ENCODE measurements at regions not wholly inside any gene's neighbourhood (a gene's known extent, or its start where the extent isn't known, plus 50 kb on each side); places are given as distances from the start of the nearest gene placed in this dataset.

DNA sequence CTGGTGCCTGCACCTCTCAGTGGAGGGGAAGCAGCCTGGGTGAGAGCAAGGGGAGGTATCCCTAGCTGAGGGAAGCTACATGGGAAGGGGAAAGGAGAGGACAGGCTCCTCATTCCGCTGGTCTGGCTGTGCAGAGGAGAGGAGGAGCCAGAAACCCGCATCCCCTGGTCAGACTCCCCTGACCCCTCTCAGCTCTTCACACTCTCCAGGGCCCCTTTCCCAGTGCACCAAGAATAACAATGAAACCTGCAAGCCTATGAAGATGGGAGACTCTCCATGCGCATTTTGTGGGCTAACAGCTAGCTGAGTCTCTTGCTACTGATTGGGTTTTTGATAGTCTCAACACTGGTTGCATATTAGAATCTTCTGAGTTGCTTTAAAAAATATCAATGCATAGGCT is 319.9 kb upstream of the COBL start:
- Histone ChIP-seq H3K27ac (no peak overlapping the region), H3K4me1 (no peaks in the 10 kb centered on the region), H3K4me3 (no peak overlapping the region), H3K9me3 (no peaks in the 10 kb centered on the region), H3K36me3 (no peaks in the 10 kb centered on the region), H3K27me3 (no peaks in the 10 kb centered on the region)
- no peak for DNase-seq
- TF ChIP-seq EP300 (IDR thresholded peaks at IDR 0.05): no peak
- TF ChIP-seq POLR2A (IDR thresholded peaks at IDR 0.05): no peak
- no peak for TF ChIP-seq POLR2AphosphoS5 (IDR thresholded peaks at IDR 0.05)
- TF ChIP-seq, protein P1, sequence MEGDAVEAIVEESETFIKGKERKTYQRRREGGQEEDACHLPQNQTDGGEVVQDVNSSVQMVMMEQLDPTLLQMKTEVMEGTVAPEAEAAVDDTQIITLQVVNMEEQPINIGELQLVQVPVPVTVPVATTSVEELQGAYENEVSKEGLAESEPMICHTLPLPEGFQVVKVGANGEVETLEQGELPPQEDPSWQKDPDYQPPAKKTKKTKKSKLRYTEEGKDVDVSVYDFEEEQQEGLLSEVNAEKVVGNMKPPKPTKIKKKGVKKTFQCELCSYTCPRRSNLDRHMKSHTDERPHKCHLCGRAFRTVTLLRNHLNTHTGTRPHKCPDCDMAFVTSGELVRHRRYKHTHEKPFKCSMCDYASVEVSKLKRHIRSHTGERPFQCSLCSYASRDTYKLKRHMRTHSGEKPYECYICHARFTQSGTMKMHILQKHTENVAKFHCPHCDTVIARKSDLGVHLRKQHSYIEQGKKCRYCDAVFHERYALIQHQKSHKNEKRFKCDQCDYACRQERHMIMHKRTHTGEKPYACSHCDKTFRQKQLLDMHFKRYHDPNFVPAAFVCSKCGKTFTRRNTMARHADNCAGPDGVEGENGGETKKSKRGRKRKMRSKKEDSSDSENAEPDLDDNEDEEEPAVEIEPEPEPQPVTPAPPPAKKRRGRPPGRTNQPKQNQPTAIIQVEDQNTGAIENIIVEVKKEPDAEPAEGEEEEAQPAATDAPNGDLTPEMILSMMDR (IDR thresholded peaks at IDR 0.05): no peak
- intact Hi-C loops (cut with DNase I): no loop called here
- 75 to 95% methylated on average over 3 of the region's 3 CpGs for WGBS, 2 donors

DNA sequence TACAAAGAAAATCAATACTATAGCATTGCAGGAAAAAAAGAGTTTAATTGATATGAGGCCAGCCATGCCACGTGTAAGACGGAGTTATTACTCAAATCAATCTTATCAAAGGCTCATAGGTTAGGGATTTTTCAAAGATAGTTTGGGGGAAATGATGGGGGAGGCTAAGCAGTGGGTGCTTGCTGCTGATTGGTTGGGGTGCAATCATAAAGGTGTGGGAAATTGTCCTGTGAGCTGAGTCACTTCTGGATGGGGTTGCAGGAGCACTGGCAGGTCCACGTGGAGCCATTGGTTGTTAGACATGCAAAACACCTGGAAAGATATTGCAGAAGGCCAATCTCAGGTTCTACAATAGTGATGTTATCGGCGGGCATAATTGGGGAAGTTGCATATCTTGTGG is 319.2 kb upstream of the COBL start:
- no peaks in the 10 kb centered on the region for H3K9me3 ChIP-seq

DNA sequence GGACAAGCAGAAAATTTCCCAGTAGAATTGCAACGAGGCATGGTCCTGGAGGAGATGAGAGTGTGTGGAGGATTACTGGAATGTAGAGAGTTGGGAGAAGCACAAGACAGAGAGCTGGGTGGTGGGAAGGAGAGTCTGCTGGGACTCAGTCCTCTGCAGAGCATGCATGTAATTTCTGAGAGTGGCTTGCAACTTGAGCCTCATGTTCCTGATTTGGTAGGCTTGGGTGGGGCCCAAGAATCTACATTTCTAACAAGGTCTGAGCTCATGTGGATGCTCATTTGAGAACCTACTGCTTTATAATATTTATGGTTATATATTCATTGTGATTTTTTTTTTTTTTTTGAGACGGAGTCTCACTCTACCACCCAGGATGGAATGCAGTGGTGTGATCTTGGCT is 317.9 kb upstream of the COBL start:
- intact Hi-C loops (cut with DNase I): no loop called here
- no peaks in the 10 kb centered on the region for H3K27me3 ChIP-seq
- H3K27ac ChIP-seq: no peak overlapping the region
- no peaks in the 10 kb centered on the region for H3K9me3 ChIP-seq
- WGBS, 2 donors: 74 to 86% methylated on average over 2 of the region's 2 CpGs
- no peaks in the 10 kb centered on the region for H3K4me1 ChIP-seq
- no peaks in the 10 kb centered on the region for H3K36me3 ChIP-seq
- no peak overlapping the region for H3K4me3 ChIP-seq
- no peak for DNase-seq
- TF ChIP-seq POLR2A (IDR thresholded peaks at IDR 0.05) (no peak), EP300 (IDR thresholded peaks at IDR 0.05) (no peak)
- TF ChIP-seq, protein P1 (IDR thresholded peaks at IDR 0.05): no peak

More for the DNA sequence above, 319.2 kb upstream of the COBL start:
- no peak for DNase-seq
- no peaks in the 10 kb centered on the region for H3K4me1 ChIP-seq
- H3K4me3 ChIP-seq: no peak overlapping the region
- H3K27ac ChIP-seq: no peak overlapping the region
- 69 to 72% methylated on average over 5 of the region's 5 CpGs for WGBS, 2 donors
- intact Hi-C loops (cut with DNase I): no loop called here
- H3K36me3 ChIP-seq: no peaks in the 10 kb centered on the region
- TF ChIP-seq, protein P1 (IDR thresholded peaks at IDR 0.05): no peak
- TF ChIP-seq POLR2AphosphoS5 (IDR thresholded peaks at IDR 0.05): no peak
- no peak for TF ChIP-seq POLR2A (IDR thresholded peaks at IDR 0.05)
- no peak for TF ChIP-seq EP300 (IDR thresholded peaks at IDR 0.05)
- no peaks in the 10 kb centered on the region for H3K27me3 ChIP-seq

DNA sequence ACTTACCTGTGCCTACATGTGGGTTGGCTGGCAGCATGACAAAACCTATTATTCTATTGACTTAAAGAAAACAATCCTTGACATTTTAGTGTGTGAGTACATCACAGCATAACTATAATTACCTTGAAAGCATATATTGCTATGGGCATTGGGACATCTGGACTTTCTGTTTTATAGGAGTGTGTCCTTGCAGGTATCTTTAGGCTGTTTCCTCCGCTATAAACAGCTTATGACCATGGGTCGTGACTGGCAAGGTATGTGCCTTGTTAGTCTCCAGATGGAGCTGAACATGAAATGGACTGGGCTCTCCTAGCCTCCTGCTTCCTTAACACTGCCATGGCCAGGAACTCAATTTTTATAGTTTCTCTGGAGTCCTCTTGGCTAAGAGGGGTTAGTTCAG is 317.4 kb upstream of the COBL start:
- Histone ChIP-seq H3K27me3 (no peaks in the 10 kb centered on the region), H3K9me3 (no peaks in the 10 kb centered on the region), H3K36me3 (no peaks in the 10 kb centered on the region), H3K4me1 (no peaks in the 10 kb centered on the region), H3K27ac (no peak overlapping the region), H3K4me3 (no peak overlapping the region)
- intact Hi-C loops (cut with DNase I): no loop called here
- DNase-seq: no peak
- no peak for TF ChIP-seq POLR2AphosphoS5 (IDR thresholded peaks at IDR 0.05)
- TF ChIP-seq, protein P1 (IDR thresholded peaks at IDR 0.05): no peak
- no peak for TF ChIP-seq EP300 (IDR thresholded peaks at IDR 0.05)
- no peak for TF ChIP-seq POLR2A (IDR thresholded peaks at IDR 0.05)
- 17 to 69% methylated on average over 2 of the region's 2 CpGs for WGBS, 2 donors

DNA sequence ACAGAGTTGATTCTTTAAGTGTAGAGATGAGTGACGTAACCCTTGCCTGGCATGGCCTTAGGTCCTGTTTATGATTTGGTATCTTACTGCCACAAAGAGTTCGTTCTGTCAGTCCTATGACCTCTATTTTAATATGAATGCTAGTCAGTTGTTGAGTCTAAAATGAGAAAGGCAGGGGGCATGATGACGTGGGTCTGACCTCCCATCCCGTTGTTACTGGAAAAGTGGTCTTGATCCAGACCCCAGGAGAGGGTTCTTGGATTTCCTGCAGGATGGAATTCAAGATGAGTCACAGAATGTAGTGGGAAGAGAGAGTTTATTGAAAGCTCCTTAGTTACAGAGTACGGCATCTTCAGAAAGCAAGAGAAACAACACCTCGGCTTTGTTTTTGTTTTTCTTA is 317.0 kb upstream of the COBL start:
- 74 to 84% methylated on average over 6 of the region's 6 CpGs for WGBS, 2 donors
- TF ChIP-seq, protein P1 (IDR thresholded peaks at IDR 0.05): no peak
- TF ChIP-seq POLR2AphosphoS5 (IDR thresholded peaks at IDR 0.05) (no peak), POLR2A (IDR thresholded peaks at IDR 0.05) (no peak), EP300 (IDR thresholded peaks at IDR 0.05) (no peak)
- intact Hi-C loops (cut with DNase I): no loop called here

More for the DNA sequence above, 317.0 kb upstream of the COBL start:
- H3K27me3 ChIP-seq: no peaks in the 10 kb centered on the region
- no peaks in the 10 kb centered on the region for H3K9me3 ChIP-seq
- no peak overlapping the region for H3K4me3 ChIP-seq
- H3K4me1 ChIP-seq: no peaks in the 10 kb centered on the region
- no peak for DNase-seq
- no peaks in the 10 kb centered on the region for H3K36me3 ChIP-seq
- no peak overlapping the region for H3K27ac ChIP-seq

Data from sigmoid colon (tissue), 6 donors.